ENCODE measurements at regions not wholly inside any gene's neighbourhood (a gene's known extent, or its start where the extent isn't known, plus 50 kb on each side); places are given as distances from the start of the nearest gene placed in this dataset.

DNA sequence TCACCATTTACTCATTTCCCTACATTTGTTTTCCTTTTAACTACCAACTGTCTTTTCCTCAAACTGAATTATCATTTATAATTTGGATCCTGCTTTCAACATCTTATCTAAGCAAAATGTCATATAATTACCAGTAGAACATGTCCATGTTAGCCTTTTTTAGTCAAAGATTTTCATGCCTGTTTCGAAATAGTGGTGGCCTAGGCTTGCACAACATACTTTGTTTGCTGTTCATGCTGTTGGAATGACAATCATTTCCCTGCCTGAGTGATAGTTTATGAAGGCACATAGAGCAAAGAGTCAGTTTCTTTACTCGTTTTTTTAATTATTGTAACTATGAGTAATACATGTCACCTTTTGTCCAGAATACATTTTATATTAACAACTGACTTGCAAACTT lies 144.3 kb upstream of the ANO3 start:
- in situ Hi-C loops (cut with HindIII; ENCODE audit: low pct_unique_long_range_greater_than_20kb, low sequenced_read_pairs): no loop called here
- no peak for DNase-seq (ENCODE audit: low read depth, low spot score)

DNA sequence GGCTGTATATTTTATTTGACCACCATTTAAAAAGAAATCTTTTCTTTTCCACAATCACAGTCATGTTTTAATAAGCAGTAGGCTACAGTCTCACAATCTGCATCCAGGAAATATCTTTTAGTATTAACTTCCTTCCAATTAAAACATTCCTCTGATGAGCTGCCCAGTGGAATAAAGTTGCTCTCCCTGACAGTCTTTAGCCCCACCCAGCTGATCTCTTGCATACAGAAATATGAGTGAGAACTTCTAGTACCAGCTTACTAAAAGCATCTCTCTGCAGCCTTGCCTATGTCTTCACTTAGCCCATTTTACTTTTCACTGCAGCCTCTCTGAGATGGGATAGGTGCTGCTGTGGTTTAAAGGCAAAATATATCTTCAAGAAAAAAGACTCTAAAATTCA lies 143.4 kb upstream of the ANO3 start:
- in situ Hi-C loops (cut with HindIII; ENCODE audit: low pct_unique_long_range_greater_than_20kb, low sequenced_read_pairs): no loop called here
- no peak for DNase-seq (ENCODE audit: low read depth, low spot score)

DNA sequence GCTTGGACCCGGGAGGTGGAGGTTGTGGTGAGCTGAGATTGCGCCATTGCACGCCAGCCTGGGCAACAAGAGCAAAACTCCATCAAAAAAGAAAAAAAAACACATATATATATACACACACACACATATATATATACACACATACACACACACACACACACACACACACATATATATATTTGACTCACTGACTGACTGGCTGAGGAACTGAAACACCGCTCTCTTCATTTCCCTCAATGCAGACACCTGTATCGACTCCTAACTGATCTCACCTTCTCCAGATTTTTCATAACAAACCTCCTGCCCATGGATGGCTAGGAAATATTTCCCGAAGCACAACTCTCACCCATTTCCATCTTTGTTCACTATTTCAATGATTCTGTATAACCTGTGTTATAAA lies 140.7 kb upstream of the ANO3 start:
- in situ Hi-C loops (cut with HindIII; ENCODE audit: low pct_unique_long_range_greater_than_20kb, low sequenced_read_pairs): no loop called here
- no peak for DNase-seq (ENCODE audit: low read depth, low spot score)

DNA sequence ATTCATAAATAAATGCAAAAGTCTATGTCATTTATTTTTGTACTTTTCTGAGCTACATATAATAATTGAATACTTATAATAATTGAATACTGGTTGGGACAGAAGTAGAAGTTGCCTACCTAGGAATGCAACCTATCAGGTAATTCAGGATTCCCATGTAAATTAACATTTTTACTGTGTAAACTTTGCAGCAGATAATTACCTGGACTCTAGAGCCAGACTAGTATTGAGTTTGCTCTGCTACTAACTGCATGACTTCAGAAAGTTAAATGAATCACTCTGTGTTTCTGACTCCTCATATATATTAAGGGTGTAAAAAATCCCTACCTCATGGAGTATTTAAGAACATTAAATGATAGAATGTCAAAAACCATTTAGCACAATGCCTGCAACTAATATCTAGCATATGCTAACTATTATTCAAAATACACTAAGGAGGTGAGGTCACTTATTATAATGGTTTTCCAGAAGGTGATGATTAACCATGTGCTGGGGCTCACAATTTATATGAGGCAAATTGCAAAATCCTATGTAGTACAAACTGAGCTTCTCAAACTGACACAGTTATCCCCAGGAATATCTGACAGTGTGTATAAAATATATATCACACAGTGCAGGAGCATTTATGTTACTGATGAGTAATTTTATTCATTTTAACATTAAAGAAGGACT lies 138.1 kb upstream of the ANO3 start:
- no peak for DNase-seq (ENCODE audit: low read depth, low spot score)
- in situ Hi-C loops (cut with HindIII; ENCODE audit: low pct_unique_long_range_greater_than_20kb, low sequenced_read_pairs): no loop called here

DNA sequence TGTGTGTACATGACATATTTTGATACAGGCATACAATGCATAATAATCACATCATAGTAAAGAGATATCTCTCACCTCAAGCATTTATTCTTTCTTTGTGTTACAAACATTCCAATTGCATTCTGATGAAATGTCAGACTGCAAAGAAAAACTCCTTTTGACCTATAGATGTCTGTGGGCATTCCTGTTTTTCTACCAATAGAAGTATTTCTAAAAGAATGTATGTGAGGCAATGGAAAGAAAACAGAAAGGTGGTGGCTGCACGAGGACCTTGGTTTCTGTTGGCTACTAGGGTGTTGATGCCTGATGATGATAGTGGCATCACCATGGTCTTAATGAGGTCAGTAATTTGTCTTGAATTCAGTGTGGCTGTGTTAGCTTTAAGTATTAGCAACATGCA lies 137.0 kb upstream of the ANO3 start:
- DNase-seq (ENCODE audit: low read depth, low spot score): no peak
- in situ Hi-C loops (cut with HindIII; ENCODE audit: low pct_unique_long_range_greater_than_20kb, low sequenced_read_pairs): no loop called here

DNA sequence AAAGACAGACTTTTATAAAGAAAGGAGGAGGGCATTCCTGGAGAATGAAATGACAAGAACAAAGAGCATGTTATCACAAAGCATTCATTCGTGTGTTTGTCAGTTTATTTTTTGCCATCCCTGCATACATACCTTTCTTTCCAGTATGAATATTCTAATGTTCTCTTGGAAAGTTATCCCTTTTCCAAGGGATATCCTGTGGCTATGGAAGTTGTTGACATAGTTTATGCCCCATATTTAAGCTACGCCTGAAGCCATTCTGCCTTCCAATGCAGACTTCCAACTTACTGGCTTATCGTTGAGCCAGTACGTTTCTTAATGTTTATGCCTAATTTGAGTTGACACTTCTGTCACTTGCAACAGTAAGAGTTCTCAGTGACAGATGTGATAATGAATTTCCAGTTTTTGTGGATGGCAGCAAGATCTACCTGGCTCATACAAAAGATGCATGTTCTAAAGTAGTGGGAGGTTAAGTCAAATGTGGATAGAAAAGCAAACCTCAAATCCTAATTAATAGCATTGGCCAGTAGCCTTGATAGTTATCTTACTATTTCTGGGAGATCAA lies 133.3 kb upstream of the ANO3 start:
- no peak for DNase-seq (ENCODE audit: low read depth, low spot score)
- in situ Hi-C loops (cut with HindIII; ENCODE audit: low pct_unique_long_range_greater_than_20kb, low sequenced_read_pairs): no loop called here

DNA sequence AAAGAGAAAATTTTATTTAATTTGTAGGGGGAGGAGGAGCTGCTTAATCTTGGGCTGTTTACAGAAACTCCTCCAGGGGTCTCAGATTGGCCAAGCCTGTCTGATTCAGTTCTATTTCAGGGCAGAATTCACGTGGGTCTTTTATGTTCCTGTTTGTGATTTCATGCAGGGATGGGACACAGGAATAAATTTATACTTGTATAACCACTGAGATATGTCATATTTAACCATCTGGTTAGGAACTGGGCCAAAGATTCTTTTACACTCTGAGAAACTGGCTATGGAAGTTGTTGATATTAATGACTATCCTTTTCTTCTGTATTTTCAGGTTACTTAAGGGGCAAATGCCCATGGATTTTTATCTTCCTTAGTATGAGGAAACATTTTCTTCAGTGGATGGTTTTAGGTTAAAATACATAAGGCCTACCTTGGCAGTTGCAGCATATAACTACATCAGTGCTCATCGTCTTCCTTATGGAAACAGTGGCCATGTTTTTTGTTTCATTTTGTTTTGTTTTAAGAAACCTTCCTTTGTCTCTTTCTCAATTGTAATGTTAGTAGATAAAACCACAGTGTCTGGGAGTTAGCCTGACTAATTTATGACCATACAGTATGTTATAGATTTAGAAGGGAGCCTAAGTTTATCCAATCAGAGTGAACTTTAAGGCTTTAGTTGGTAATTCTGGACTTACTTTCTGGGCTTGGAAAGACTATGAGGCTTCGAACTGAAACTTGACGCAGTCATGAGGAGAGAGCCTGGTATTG lies 132.4 kb upstream of the ANO3 start:
- in situ Hi-C loops (cut with HindIII; ENCODE audit: low pct_unique_long_range_greater_than_20kb, low sequenced_read_pairs): no loop called here
- no peak for DNase-seq (ENCODE audit: low read depth, low spot score)

DNA sequence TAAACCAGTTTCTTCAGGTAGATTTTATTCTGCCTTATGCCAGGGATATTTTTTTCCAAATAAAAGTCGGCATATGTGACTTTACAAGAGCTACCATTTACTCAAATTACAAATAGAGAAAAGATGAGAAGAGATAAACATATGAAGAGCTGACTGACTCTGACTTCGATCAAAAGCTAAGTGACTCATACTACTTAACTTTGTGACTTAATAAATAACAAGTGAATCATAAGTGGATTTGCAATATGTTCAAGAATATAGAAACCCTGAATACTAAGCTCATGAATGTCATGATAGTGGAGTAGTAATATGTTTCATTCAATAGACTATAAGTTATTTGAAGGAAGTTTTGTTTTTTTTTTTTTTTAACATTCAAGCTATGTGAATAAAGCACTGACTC lies 130.5 kb upstream of the ANO3 start:
- DNase-seq (ENCODE audit: low read depth, low spot score): no peak

DNA sequence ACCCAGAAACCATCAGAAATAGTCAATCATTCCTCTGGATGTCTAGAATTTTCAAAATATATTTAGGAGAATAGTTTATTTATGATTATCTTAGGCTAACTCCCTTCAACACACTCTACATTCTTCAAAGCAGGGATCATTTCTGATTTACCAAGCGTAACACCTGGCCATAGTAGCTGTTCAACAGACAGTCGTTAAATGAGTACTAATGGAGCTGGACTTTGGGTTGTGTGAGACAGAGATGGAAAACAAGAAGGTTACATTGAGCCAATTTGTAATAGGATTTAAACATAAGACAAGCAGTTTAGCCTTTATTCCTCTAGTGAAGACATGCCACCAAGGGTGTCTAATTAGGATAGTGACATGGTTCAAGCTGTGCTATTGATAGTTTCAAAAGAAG lies 129.2 kb upstream of the ANO3 start:
- DNase-seq (ENCODE audit: low read depth, low spot score): no peak
- in situ Hi-C loops (cut with HindIII; ENCODE audit: low pct_unique_long_range_greater_than_20kb, low sequenced_read_pairs): no loop called here

More for the DNA sequence above, 130.5 kb upstream of the ANO3 start:
- in situ Hi-C loops (cut with HindIII; ENCODE audit: low pct_unique_long_range_greater_than_20kb, low sequenced_read_pairs): no loop called here

DNA sequence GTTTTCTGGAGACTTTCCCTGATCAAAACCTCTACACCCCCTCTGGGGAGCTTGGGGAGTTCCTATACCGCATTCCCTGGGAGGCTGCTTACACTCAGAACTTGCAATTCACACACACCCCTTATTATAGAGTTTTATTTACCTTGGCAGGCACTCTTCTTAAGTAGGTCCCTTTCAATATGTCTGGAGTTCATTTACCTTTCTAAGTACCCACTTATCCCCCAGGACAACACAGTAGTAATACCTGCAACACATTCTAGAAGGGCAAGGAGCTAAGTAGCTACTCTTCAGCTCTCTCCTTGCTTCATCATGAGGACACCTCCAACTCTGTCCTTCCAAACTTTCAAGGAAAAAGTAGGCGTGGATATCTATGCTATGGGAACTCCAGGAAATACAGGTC lies 127.8 kb upstream of the ANO3 start:
- in situ Hi-C loops (cut with HindIII; ENCODE audit: low pct_unique_long_range_greater_than_20kb, low sequenced_read_pairs): no loop called here
- no peak for DNase-seq (ENCODE audit: low read depth, low spot score)

DNA sequence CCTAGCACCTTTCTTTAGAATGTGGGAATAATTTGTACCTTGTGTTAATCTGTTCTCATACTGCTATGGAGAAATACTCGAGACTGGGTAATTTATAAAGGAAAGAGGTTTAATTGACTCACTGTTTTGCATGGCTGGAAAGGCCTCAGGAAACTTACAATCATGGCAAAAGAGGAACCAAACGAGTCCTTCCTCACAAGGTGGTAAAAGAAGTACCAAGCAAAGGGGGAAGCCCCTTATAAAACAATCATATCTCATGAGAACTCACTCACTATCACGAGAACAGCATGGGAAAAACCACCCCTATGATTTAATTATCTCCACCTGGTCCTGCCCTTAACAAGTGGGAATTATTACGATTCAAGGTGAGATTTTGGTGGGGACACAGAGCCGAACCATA lies 127.1 kb upstream of the ANO3 start:
- no peak for DNase-seq (ENCODE audit: low read depth, low spot score)
- in situ Hi-C loops (cut with HindIII; ENCODE audit: low pct_unique_long_range_greater_than_20kb, low sequenced_read_pairs): no loop called here

DNA sequence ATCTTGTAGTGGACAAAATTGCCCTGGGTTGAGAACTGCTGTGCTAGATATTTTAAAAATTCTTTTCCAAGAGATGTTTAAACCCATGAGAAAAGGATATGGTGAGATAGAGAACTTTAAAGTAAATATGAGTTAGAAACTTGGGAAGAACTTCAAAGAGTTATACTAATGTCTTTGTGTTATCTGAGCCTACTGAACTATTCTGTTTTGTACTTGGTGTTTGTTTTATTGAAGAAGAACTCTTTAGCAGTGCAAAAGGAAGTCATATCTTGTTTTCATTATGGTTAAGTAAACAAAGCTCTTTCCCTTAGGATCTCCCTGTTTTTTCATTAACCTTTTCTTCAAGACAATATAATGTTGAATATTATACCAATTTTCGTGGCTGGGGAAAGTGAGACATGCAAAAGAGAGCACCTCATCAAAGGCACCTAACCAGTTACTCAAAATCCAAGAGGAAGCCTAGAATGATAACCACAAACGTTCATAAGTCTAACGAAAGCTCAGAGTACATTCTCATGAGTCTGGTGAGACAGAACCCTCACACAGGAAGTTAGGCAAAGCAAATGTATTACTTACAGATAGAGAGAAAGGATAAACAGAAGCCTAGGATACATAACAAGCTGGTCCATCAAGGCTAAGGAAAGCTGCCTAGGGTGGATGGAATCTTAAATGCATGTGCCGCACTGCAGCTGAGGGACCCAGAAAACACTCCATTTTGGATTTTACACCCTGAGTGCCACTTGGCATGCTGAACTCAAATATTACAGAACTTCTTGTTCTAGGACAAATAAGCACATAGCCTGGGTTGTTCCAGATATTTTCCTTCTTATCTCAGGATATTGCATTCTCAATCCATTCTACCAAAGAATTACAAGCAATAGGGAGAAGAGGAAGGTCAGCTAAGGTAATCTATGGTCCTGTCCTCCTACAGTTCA lies 112.5 kb upstream of the ANO3 start:
- no peak for DNase-seq (ENCODE audit: low read depth, low spot score)
- in situ Hi-C loops (cut with HindIII; ENCODE audit: low pct_unique_long_range_greater_than_20kb, low sequenced_read_pairs): no loop called here

DNA sequence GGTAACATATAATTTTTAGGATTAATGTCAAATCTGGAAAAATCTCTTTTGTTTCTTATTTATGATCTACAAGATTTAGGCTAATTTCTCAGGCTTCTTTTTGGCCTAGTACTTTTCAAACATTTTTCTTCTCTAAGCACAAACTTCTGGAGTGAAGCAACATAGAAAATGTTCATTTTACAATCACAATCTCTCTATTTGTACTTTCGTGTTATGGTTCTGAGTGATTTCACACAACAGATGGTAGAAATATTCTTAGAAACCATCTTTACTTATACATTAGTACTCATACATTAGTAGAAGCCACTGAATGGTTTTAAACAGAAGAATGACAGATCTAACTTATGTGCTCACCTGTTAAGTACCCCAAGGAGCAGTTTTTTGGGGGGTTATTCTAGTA lies 106.3 kb upstream of the ANO3 start:
- in situ Hi-C loops (cut with HindIII; ENCODE audit: low pct_unique_long_range_greater_than_20kb, low sequenced_read_pairs): no loop called here
- no peak for DNase-seq (ENCODE audit: low read depth, low spot score)

DNA sequence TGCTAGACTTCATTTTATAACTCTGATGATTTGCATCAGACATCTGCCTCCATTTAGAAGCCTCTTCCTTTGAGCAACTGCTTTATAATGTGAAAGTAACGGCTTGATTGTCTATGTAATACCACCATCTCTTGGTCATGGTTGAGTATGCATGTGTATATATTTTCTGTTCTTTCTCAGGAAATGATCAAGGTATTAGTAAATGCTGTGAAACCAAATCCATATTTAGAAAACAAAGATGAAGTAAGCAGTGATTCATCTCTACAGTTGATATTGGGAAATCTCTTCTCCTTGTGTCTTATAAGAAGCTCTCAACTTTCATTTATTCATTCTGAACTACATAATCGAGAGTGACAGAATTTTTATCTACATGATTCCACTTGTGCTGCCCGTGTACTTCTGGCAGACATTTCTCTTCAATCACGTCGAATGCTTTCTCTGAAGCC lies 104.6 kb upstream of the ANO3 start:
- DNase-seq (ENCODE audit: low read depth, low spot score): peak; percentile 77
- in situ Hi-C loops (cut with HindIII; ENCODE audit: low pct_unique_long_range_greater_than_20kb, low sequenced_read_pairs): no loop called here

DNA sequence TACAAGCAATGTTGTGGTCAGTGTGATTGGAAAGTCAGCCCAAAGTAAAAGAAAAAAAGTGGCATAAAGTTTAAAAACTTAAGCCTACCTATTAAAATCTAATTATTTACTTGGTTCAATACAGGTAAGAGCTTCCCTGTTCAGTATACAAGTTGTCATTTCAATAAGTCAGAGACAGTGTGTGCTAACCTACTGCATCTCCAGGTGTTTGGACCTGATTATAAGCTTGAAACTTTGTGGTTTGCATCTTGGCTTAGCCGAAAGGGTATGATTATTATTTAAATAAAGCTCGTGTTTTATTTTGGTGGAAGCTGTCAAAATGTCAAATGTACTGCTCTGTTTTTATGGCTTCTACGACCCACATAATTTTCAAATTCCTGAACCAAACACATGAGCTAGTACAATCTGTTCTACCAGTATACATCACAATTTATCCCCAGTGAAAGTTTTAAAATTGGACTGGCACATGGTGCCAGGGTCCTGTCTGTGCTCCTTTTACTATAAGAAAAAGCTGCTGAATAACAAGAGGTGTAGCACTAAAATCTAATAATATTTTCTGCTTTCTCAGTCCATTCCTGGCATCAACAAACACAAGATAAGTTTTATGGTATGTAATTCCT lies 103.9 kb upstream of the ANO3 start:
- no peak for DNase-seq (ENCODE audit: low read depth, low spot score)
- in situ Hi-C loops (cut with HindIII; ENCODE audit: low pct_unique_long_range_greater_than_20kb, low sequenced_read_pairs): no loop called here

DNA sequence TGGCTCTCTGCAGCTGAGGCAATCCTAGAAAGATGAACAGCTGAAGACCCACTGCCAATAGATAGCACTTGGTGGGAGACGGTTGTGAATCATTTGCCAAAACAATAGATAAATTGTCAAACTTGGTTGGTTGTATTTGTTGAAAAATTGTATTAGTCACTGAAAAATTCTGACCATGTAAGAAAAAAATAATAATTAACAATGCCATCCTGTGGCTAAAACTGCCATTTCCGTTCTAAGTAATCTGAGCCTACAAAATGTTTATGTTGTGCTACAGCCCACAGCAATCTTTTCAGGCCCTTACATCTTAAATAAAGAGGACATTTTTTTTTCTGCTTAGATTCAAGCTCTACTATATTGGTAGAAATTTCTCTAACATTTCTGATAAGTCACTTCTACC lies 103.2 kb upstream of the ANO3 start:
- DNase-seq (ENCODE audit: low read depth, low spot score): peak; percentile 5
- in situ Hi-C loops (cut with HindIII; ENCODE audit: low pct_unique_long_range_greater_than_20kb, low sequenced_read_pairs): no loop called here

DNA sequence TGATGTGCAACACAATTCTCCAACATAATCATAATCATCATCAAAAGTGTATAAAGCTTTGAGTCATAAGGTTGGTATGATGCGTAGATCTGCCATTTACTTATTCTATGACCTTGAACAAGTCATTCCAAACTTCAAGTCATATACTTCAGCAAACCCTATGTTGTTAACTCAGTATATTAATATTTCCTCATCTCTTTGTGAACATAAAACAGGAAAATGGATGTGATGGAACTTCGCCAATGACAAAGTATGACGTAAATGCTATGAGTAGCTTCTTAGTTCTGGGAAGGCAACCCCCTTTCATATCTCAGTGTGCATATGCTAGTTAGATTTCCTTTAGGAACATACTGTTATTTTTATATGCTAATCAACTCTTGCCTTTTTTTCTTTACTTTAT lies 102.7 kb upstream of the ANO3 start:
- in situ Hi-C loops (cut with HindIII; ENCODE audit: low pct_unique_long_range_greater_than_20kb, low sequenced_read_pairs): no loop called here
- peak; percentile 48 for DNase-seq (ENCODE audit: low read depth, low spot score)

DNA sequence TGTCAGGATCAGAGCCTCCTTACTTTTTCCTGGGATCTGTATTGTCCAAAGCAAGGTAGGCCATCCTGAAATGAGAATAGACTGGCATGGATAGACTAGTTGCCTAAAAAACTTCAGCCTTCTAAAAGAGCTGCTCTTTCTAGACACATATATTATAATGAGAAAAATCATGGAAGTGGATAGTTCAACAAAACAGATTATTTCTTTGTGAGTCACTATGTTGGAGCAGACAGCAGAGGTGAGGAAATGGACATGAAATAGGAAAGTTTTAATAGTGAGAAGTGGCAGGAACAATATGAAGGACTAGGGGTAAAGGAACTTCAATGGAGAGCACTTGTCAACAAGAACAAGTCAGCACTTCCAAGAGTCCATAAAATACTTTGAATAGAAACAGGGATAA lies 101.9 kb upstream of the ANO3 start:
- in situ Hi-C loops (cut with HindIII; ENCODE audit: low pct_unique_long_range_greater_than_20kb, low sequenced_read_pairs): no loop called here
- DNase-seq (ENCODE audit: low read depth, low spot score): no peak
